Sigmoid colon (tissue), 4 donors: ENCODE measurements at regions not wholly inside any gene's neighbourhood (a gene's known extent, or its start where the extent isn't known, plus 50 kb on each side); places are given as distances from the start of the nearest gene placed in this dataset.

Experiments
- EP300 ChIP-seq, 4 donors: sonication (generic); formaldehyde crosslinking; IDR thresholded peaks; one replicate each; pipeline ENCODE4 v1.6.1; 2017; ENCODE audit warnings: antibody characterized with exemption in 4 of 4
- POLR2A ChIP-seq, 2 donors: fragments of 450-650 bp; IDR thresholded peaks; one replicate each; pipeline ENCODE4 v1.6.1; 2016; ENCODE audit warnings: antibody characterized with exemption in 2 of 2, mild to moderate bottlenecking in 2 of 2, moderate library complexity in 2 of 2
- TF ChIP-seq, protein P1 (sequence below), 4 experiments: fragments of 450-650 bp in 3 of 4; fragments of 200-600 bp in 1 of 4; IDR thresholded peaks; one replicate each; pipeline ENCODE4 v1.5.1; 2016 to 2019; ENCODE audit warnings: antibody characterized with exemption in 4 of 4, mild to moderate bottlenecking in 3 of 4, moderate library complexity in 2 of 4

DNA sequence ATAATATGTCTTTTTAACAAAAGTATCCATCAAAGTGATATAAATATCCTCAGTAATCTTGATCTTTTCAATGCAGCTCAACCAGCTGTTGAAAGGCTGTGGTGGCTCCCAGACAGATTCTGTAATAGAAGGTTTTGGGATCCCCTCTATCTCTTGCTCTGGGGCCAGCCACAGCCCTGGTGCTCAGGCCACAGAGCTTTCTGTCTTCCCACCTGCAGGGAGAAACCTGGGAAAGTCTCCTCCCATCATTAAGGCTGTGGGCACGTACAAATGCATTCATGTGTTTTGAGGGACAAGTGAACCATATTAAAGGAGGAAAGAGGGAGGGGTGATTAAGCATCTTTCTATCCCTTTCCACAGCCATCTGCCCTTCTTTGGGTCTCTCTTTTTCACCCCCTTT is 183.1 kb downstream of the PRDM13 start:
- TF ChIP-seq, protein P1, sequence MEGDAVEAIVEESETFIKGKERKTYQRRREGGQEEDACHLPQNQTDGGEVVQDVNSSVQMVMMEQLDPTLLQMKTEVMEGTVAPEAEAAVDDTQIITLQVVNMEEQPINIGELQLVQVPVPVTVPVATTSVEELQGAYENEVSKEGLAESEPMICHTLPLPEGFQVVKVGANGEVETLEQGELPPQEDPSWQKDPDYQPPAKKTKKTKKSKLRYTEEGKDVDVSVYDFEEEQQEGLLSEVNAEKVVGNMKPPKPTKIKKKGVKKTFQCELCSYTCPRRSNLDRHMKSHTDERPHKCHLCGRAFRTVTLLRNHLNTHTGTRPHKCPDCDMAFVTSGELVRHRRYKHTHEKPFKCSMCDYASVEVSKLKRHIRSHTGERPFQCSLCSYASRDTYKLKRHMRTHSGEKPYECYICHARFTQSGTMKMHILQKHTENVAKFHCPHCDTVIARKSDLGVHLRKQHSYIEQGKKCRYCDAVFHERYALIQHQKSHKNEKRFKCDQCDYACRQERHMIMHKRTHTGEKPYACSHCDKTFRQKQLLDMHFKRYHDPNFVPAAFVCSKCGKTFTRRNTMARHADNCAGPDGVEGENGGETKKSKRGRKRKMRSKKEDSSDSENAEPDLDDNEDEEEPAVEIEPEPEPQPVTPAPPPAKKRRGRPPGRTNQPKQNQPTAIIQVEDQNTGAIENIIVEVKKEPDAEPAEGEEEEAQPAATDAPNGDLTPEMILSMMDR (IDR thresholded peaks at IDR 0.05), result no peak
- no peak for TF ChIP-seq POLR2A (IDR thresholded peaks at IDR 0.05)
- TF ChIP-seq EP300 (IDR thresholded peaks at IDR 0.05), result no peak
